H1 (cell line): ENCODE measurements at regions not wholly inside any gene's neighbourhood (a gene's known extent, or its start where the extent isn't known, plus 50 kb on each side); places are given as distances from the start of the nearest gene placed in this dataset.

Source experiments
- CTCF ChIA-PET: fragments of 300-600 bp; sonication (Branson Sonifier 250); formaldehyde crosslinking; loops from one replicate; lab custom pipeline; 2021; ENCODE audit not compliant: partially characterized antibody; lab: Charles Lee
- POLR2A ChIA-PET: fragments of 300-600 bp; sonication (Branson Sonifier 250); formaldehyde crosslinking; loops from one replicate; lab custom pipeline; 2021; ENCODE audit warnings: inconsistent platforms; ENCODE audit not compliant: partially characterized antibody; lab: Charles Lee
- DNase-seq, 2 experiments: peaks; one replicate each; pipeline versions ENCODE4 v3.0.0 to v3.0.0-alpha.2; 2010 to 2022; ENCODE audit warnings: low spot score in 2 of 2, low read depth in 1 of 2, mixed read lengths in 1 of 2
- FAIRE-seq: peaks from 2 replicates; lab custom pipeline; 2011; peaks lifted over from hg19 to GRCh38; lab: Jason Lieb, UNC
- H2AFZ ChIP-seq: 2 replicates; pipeline ENCODE4 v1.8.1; 2012; ENCODE audit warnings: low read length, inconsistent platforms
- H2AK5ac ChIP-seq: 2 replicates; pipeline ENCODE4 v1.6.1; 2013; ENCODE audit warnings: low read depth, low read length
- H2BK120ac ChIP-seq: replicated peaks from 2 replicates; pipeline ENCODE3; 2013; ENCODE audit warnings: low read depth, low read length, inconsistent platforms
- H2BK12ac ChIP-seq: 2 replicates; pipeline ENCODE4 v1.6.1; 2013; ENCODE audit warnings: low read depth, low read length
- H2BK15ac ChIP-seq: 2 replicates; pipeline ENCODE4 v1.6.1; 2013; ENCODE audit warnings: low read length
- H2BK20ac ChIP-seq: 2 replicates; pipeline ENCODE4 v1.6.1; 2013; ENCODE audit warnings: low read length
- H2BK5ac ChIP-seq: 2 replicates; pipeline ENCODE4 v1.6.1; 2013; ENCODE audit warnings: low read depth, low read length
- H3K14ac ChIP-seq: 2 replicates; pipeline ENCODE4 v1.6.1; 2013; ENCODE audit warnings: inconsistent platforms; ENCODE audit not compliant: insufficient read length
- H3K18ac ChIP-seq: 2 replicates; pipeline ENCODE4 v1.6.1; 2013; ENCODE audit warnings: low read length; ENCODE audit errors: extremely low read depth
- H3K23ac ChIP-seq: 2 replicates; pipeline ENCODE4 v1.6.1; 2013; ENCODE audit warnings: inconsistent platforms; ENCODE audit not compliant: insufficient read length
- H3K23me2 ChIP-seq: 2 replicates; pipeline ENCODE4 v1.6.1; 2013; ENCODE audit warnings: low read depth, low read length
- H3K27ac ChIP-seq: 2 replicates; pipeline ENCODE4 v1.6.1; 2011; ENCODE audit warnings: low read depth, low read length, inconsistent platforms
- H3K27me3 ChIP-seq, 4 experiments: replicated peaks in 1 of 4; 1 replicate in 1 of 4; 2 replicates in 3 of 4; pipeline versions ENCODE4 v1.6.1 to v1.8.1; 2011 to 2013; ENCODE audit warnings: low read length in 3 of 4, mild to moderate bottlenecking in 3 of 4, inconsistent platforms in 2 of 4, mixed read lengths in 2 of 4, moderate library complexity in 1 of 4; ENCODE audit not compliant: control insufficient read depth in 3 of 4, insufficient read depth in 3 of 4; ENCODE audit errors: extremely low read depth in 1 of 4
- H3K36me3 ChIP-seq, 4 experiments: 2 replicates each; pipeline versions ENCODE4 v1.6.1 to v1.8.1; 2011 to 2013; ENCODE audit warnings: mild to moderate bottlenecking in 4 of 4, low read length in 3 of 4, moderate library complexity in 2 of 4, control low read depth in 1 of 4, inconsistent platforms in 1 of 4; ENCODE audit not compliant: insufficient read depth in 4 of 4, control insufficient read depth in 2 of 4
- H3K4ac ChIP-seq: replicated peaks from 2 replicates; pipeline ENCODE3; 2013; ENCODE audit warnings: low read length, low read depth, mixed read lengths, inconsistent platforms; ENCODE audit not compliant: insufficient read length
- H3K4me1 ChIP-seq, 4 experiments: replicated peaks in 1 of 4; 1 replicate in 1 of 4; 2 replicates in 3 of 4; pipeline versions ENCODE4 v1.6.1 to v1.8.1; 2011 to 2013; ENCODE audit warnings: low read length in 3 of 4, inconsistent platforms in 2 of 4, mixed read lengths in 1 of 4; ENCODE audit not compliant: insufficient read depth in 4 of 4, control insufficient read depth in 3 of 4
- H3K4me2 ChIP-seq, 2 experiments: 2 replicates each; pipeline versions ENCODE4 v1.6.1 to v1.8.1; 2011 to 2013; ENCODE audit warnings: low read depth in 2 of 2, low read length in 2 of 2, control low read depth in 1 of 2, inconsistent platforms in 1 of 2, mild to moderate bottlenecking in 1 of 2; ENCODE audit not compliant: insufficient read depth in 1 of 2
- H3K4me3 ChIP-seq, 4 experiments: fragments of 200-600, 300-600 bp in 1 of 4; sonication (generic), shearing (Covaris generic), sonication (Bioruptor Twin) in 1 of 4; 2 replicates each; pipeline versions ENCODE4 v1.5.1 to v1.8.1; 2011 to 2016; ENCODE audit warnings: low read length in 4 of 4, low read depth in 3 of 4, control low read depth in 2 of 4, inconsistent platforms in 2 of 4, mild to moderate bottlenecking in 2 of 4, mixed read lengths in 1 of 4, moderate library complexity in 1 of 4; ENCODE audit not compliant: insufficient read depth in 2 of 4; ENCODE audit errors: extremely low read depth in 1 of 4
- H3K56ac ChIP-seq: replicated peaks from 2 replicates; pipeline ENCODE3; 2013; ENCODE audit warnings: low read depth, mild to moderate bottlenecking, mixed read lengths, low read length, inconsistent platforms; ENCODE audit not compliant: insufficient read length
- H3K79me1 ChIP-seq: 2 replicates; pipeline ENCODE4 v1.6.1; 2013; ENCODE audit warnings: low read depth, low read length, control low read depth
- H3K79me2 ChIP-seq, 2 experiments: 2 replicates each; pipeline versions ENCODE4 v1.6.1 to v1.8.1; 2012 to 2013; ENCODE audit warnings: low read length in 2 of 2, mild to moderate bottlenecking in 2 of 2, inconsistent platforms in 1 of 2; ENCODE audit not compliant: insufficient read depth in 2 of 2, control insufficient read depth in 1 of 2
- H3K9ac ChIP-seq, 4 experiments: replicated peaks in 1 of 4; 1 replicate in 1 of 4; 2 replicates in 3 of 4; pipeline versions ENCODE4 v1.6.1 to v1.8.1; 2011 to 2013; ENCODE audit warnings: low read depth in 3 of 4, low read length in 3 of 4, control low read depth in 2 of 4, mild to moderate bottlenecking in 2 of 4, moderate library complexity in 2 of 4, inconsistent platforms in 1 of 4; ENCODE audit errors: extremely low read depth in 1 of 4
- H3K9me3 ChIP-seq, 2 experiments: 2 replicates each; pipeline versions ENCODE4 v1.6.1 to v1.8.1; 2012 to 2013; ENCODE audit warnings: mild to moderate bottlenecking in 2 of 2, moderate library complexity in 2 of 2, control low read depth in 1 of 2, inconsistent platforms in 1 of 2, low read depth in 1 of 2, low read length in 1 of 2, mixed read lengths in 1 of 2; ENCODE audit not compliant: insufficient read depth in 2 of 2
- H4K20me1 ChIP-seq, 2 experiments: replicated peaks in 1 of 2; 2 replicates each; pipeline versions ENCODE3 to v1.8.1; 2011 to 2013; ENCODE audit warnings: inconsistent platforms in 2 of 2, low read length in 2 of 2, mild to moderate bottlenecking in 1 of 2; ENCODE audit not compliant: insufficient read depth in 2 of 2, control insufficient read depth in 1 of 2
- H4K5ac ChIP-seq: 2 replicates; pipeline ENCODE4 v1.6.1; 2013; ENCODE audit warnings: low read length, low read depth, mixed read lengths, inconsistent platforms; ENCODE audit not compliant: insufficient read length
- H4K8ac ChIP-seq: 2 replicates; pipeline ENCODE4 v1.8.0; 2013; ENCODE audit warnings: mild to moderate bottlenecking, moderate library complexity, low read length, inconsistent platforms; ENCODE audit not compliant: insufficient read depth; ENCODE audit errors: extremely low read depth
- H4K91ac ChIP-seq: replicated peaks from 2 replicates; pipeline ENCODE3; 2013; ENCODE audit warnings: low read length, mixed read lengths, inconsistent platforms; ENCODE audit not compliant: insufficient read length
- BACH1 ChIP-seq: IDR thresholded peaks from 2 replicates; pipeline ENCODE4 v1.6.1; 2012; ENCODE audit warnings: low read length, improper control_type of control experiment
- EZH2 ChIP-seq: fragments of 200-600 bp; sonication (generic); IDR thresholded peaks from 2 replicates; pipeline ENCODE4 v1.7.1; 2012; ENCODE audit warnings: low read depth, mild to moderate bottlenecking, moderate library complexity, low read length, inconsistent platforms; ENCODE audit not compliant: severe bottlenecking
- GABPA ChIP-seq: IDR thresholded peaks from 2 replicates; pipeline ENCODE4 v1.6.1; 2011; ENCODE audit warnings: mild to moderate bottlenecking, low read length, moderate library complexity, borderline replicate concordance; ENCODE audit not compliant: insufficient read depth
- NANOG ChIP-seq: IDR thresholded peaks from 2 replicates; pipeline ENCODE4 v1.6.1; 2011; ENCODE audit warnings: low read length, low read depth, mild to moderate bottlenecking, inconsistent platforms; ENCODE audit not compliant: insufficient read depth, poor library complexity, severe bottlenecking
- RAD21 ChIP-seq, 2 experiments: IDR thresholded peaks in 1 of 2; conservative IDR thresholded peaks in 1 of 2; 2 replicates each; pipeline ENCODE4 v1.6.1; 2011; ENCODE audit warnings: low read depth in 2 of 2, low read length in 2 of 2, improper control_type of control experiment in 1 of 2, inconsistent platforms in 1 of 2, mild to moderate bottlenecking in 1 of 2, moderate library complexity in 1 of 2
- RFX5 ChIP-seq: IDR thresholded peaks from 2 replicates; pipeline ENCODE4 v1.6.1; 2011; ENCODE audit warnings: low read depth, low read length, improper control_type of control experiment, borderline replicate concordance
- SIRT6 ChIP-seq: IDR thresholded peaks from one replicate; pipeline ENCODE4 v1.7.1; 2012; ENCODE audit warnings: low read length, inconsistent platforms
- TBP ChIP-seq: IDR thresholded peaks from 2 replicates; pipeline ENCODE4 v1.6.1; 2011; ENCODE audit warnings: low read depth, low read length, improper control_type of control experiment
- TEAD4 ChIP-seq: IDR thresholded peaks from 2 replicates; pipeline ENCODE4 v1.6.1; 2012; ENCODE audit warnings: low read depth, low read length, inconsistent platforms, mixed read lengths
- WGBS, 2 experiments: shearing (Covaris generic) in 1 of 2; methylation state at CpG; one replicate each; pipeline versions ENCODE4 v1.1.6 to v1.1.7; 2013 to 2015; ENCODE audit warnings: low lambda C conversion rate in 2 of 2, mixed read lengths in 2 of 2, inconsistent platforms in 1 of 2, low coverage in 1 of 2, missing lambda C conversion rate in 1 of 2; ENCODE audit not compliant: insufficient replicate concordance in 2 of 2, insufficient coverage in 1 of 2, insufficient read length in 1 of 2; ENCODE audit errors: extremely low coverage in 1 of 2, missing lambda C conversion rate in 1 of 2; 5-methylcytosine and 5-hydroxymethylcytosine counted together

- CTCF ChIA-PET, result interaction anchor here (0.7 to 1.0 kb wide), 5 partner anchors 14 to 376 kb away, joined by 3 read pairs; no protein-coding TSS in a partner anchor
Measured at GRCh38 chr10:60614363-60614762, 163.9 kb upstream of the CDK1 start.

More at GRCh38 chr10:60614363-60614762, 163.9 kb upstream of the CDK1 start:
- Histone ChIP-seq H3K9ac (no peak overlapping the region), H3K27me3 (no peaks in the 10 kb centered on the region), H3K23ac (no peak overlapping the region), H2BK12ac (no peak overlapping the region), H2BK20ac (no peak overlapping the region), H2AK5ac (no peak overlapping the region), H3K56ac (no peak overlapping the region), H4K5ac (no peak overlapping the region), H3K9me3 (no peaks in the 10 kb centered on the region), H4K8ac (no peak overlapping the region), H3K4ac (no peak overlapping the region), H3K4me2 (no peak overlapping the region), H2BK120ac (no peak overlapping the region), H2AFZ (no peak overlapping the region), H3K27ac (no peak overlapping the region), H2BK15ac (no peak overlapping the region), H3K23me2 (no peaks in the 10 kb centered on the region), H3K4me1 (peaks cover 0 to 5% (median 0%) of the 10 kb centered on the region in 4 experiments; a peak in 1 of 7 replicates), H4K91ac (no peak overlapping the region), H3K79me2 (no peaks in the 10 kb centered on the region), H4K20me1 (no peaks in the 10 kb centered on the region), H3K14ac (no peak overlapping the region), H3K79me1 (no peaks in the 10 kb centered on the region), H3K36me3 (no peaks in the 10 kb centered on the region), H3K4me3 (no peak overlapping the region), H3K18ac (no peak overlapping the region), H2BK5ac (no peak overlapping the region)
- no peak for DNase-seq
- POLR2A ChIA-PET, result interaction anchor here (0.6 to 0.7 kb wide), 3 partner anchors 54 to 151 kb away, joined by 3 to 5 read pairs (median 3); no protein-coding TSS in a partner anchor
- TF ChIP-seq GABPA (no peak), NANOG (no peak), RAD21 (IDR thresholded peaks at IDR 0.05 in 1 of 2, conservative IDR thresholded peaks at IDR 0.05 in 1 of 2; ENCODE audit: low read depth in 2 of 2, low read length in 2 of 2) (no peak), BACH1 (no peak), SIRT6 (no peak), EZH2 (no peak), TEAD4 (no peak), RFX5 (no peak), TBP (no peak)
- 86% methylated on average over 2 of the region's 2 CpGs; no CpG with 5 or more reads in 1 of the 2 experiments for WGBS, 2 experiments
- FAIRE-seq, result no peak
